ENCODE measurements at regions not wholly inside any gene's neighbourhood (a gene's known extent, or its start where the extent isn't known, plus 50 kb on each side); places are given as distances from the start of the nearest gene placed in this dataset.

DNA sequence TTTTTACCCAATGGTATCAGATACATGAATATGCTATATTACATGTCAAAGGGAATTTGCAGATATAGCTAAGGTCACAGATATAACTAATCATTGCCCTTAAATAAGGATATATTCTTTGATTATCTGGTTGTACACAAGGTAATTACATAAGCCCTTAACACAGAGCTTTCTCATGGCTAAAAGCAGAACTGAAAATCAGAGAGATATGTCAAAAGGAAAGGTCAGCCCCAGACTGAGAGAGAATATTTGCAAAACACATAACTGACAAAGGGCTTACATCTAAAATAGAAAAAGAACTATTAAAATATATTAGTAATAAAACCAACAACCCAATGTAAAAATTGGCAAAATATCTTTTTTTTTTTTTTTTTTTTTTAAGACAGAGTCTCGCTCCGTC lies 1029.5 kb upstream of the LRRN3 start:
- TF ChIP-seq, protein P1, sequence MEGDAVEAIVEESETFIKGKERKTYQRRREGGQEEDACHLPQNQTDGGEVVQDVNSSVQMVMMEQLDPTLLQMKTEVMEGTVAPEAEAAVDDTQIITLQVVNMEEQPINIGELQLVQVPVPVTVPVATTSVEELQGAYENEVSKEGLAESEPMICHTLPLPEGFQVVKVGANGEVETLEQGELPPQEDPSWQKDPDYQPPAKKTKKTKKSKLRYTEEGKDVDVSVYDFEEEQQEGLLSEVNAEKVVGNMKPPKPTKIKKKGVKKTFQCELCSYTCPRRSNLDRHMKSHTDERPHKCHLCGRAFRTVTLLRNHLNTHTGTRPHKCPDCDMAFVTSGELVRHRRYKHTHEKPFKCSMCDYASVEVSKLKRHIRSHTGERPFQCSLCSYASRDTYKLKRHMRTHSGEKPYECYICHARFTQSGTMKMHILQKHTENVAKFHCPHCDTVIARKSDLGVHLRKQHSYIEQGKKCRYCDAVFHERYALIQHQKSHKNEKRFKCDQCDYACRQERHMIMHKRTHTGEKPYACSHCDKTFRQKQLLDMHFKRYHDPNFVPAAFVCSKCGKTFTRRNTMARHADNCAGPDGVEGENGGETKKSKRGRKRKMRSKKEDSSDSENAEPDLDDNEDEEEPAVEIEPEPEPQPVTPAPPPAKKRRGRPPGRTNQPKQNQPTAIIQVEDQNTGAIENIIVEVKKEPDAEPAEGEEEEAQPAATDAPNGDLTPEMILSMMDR (conservative IDR thresholded peaks at IDR 0.05; ENCODE audit: low read depth, low read length) = no peak
- no peak for TF ChIP-seq EZH2 (IDR thresholded peaks at IDR 0.05; ENCODE audit: low read length, unreplicated experiment)
- no peak for TF ChIP-seq EZH2phosphoT487 (IDR thresholded peaks at IDR 0.05; ENCODE audit: borderline replicate concordance, low read length)

Measured in PC-3 (cell line).